Fibroblast of skin of right quadriceps (primary cell): ENCODE measurements at regions not wholly inside any gene's neighbourhood (a gene's known extent, or its start where the extent isn't known, plus 50 kb on each side); places are given as distances from the start of the nearest gene placed in this dataset.

Experiments
- DNase-seq: peaks from one replicate; pipeline ENCODE4 v3.0.0-alpha.2; 2013

DNA sequence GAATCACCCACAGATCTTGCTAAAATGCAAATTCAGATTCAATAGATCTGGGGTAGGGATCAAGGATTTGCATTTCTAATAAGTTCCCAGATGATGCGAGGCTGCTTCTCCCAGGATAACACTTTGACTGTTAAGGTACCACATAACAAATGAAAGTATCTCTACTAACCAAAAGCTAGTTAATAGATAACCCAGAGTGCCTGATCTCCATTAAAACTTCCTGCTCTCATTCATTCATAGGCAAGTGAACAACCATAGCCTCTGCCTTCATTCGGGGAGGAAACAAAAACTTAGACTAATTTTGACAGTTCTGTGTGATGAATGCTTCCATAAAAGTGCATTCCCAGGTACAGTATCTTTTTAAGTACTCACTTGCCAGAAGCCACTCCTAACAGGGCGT is 265.6 kb upstream of the BTBD3 start:
- no peak for DNase-seq

DNA sequence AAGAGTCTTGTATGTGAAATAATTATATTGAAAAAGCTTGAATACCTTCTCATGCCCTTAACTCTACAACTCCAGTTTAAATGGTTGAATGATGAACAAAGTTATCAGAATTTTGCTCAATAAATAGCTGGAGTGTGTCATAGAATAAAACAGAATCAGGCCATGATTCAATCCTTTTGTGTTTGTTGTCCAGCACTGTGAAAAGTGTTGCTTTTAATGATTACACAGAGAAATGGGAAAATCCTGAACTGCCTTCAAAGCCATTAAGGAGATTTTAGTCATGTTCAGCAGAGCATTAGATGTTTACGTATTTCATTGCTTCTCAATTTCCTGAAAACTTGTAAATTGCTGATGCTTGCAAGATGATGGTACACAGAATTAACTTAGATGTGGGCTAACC is 262.9 kb upstream of the BTBD3 start:
- no peak for DNase-seq

GRCh38 chr20:11660673-11661072 is 257.0 kb upstream of the BTBD3 start:
- no peak for DNase-seq

GRCh38 chr20:11671015-11671511 is 246.6 kb upstream of the BTBD3 start:
- DNase-seq = no peak

DNA sequence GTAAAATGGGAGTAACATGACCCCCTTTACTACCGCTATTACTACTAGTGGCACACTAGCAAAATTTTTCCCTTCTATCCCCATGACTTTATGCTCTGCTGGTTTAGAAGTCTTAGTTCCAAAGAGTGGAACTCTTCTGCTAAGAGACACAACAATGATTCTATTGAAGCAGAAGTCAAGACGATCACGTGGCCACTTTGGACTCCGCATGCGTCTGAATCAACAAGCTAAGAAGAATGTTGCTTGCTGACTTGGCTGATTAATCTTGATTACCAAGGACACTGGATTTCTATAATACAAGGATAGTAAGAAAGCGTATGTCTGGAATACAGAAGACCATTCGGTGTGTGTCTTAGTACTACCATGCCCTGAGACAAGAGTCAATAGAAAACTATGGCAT is 244.7 kb upstream of the BTBD3 start:
- no peak for DNase-seq

GRCh38 chr20:11675920-11676629 is 241.6 kb upstream of the BTBD3 start:
- no peak for DNase-seq

- peak; percentile 35 for DNase-seq
These were observed 240.9 kb upstream of the BTBD3 start for GRCh38 chr20:11676630-11677287.

- DNase-seq = no peak
These were observed 240.3 kb upstream of the BTBD3 start for GRCh38 chr20:11677428-11677827.

DNA sequence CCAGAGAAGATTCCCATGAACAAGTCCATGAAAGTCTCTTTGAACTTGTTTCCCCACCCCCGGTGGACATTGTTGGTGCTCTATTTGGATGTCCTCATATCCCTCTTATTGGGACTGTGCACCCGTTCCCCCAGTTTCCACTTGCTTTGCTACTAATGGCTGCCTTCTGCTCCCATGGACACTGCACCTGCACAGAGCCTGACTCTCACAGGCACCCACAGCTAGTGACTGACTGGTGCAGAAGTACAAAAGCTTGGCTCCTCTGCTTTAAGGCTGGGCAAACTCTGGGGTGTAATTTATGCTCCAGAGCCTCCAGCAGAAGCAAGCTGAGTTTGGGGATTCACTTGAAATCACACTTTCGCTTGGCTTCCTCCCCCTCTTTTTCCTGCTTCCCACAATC is 239.9 kb upstream of the BTBD3 start:
- no peak for DNase-seq

GRCh38 chr20:11682285-11682684 is 235.4 kb upstream of the BTBD3 start:
- DNase-seq = no peak

DNA sequence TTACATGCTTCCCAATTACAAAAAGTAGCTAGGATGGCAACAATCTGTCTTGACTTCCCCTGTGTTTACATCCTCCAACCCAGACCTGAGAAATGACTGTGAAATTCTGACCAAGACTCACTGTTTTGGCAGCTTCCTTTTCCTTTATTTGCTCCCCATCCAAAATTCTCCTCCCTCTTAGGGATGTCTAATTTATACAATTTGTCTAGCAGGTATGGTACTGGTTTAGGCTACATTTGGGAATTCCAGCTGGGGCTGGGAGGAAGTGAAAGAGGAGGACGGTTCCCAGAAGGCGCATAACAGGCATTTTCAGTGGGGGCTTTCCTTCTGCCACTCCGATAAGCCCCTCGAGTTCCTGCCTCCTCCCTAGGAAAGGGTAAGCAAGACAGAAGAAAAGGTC is 231.5 kb upstream of the BTBD3 start:
- DNase-seq = no peak

GRCh38 chr20:11686820-11687543 is 230.7 kb upstream of the BTBD3 start:
- DNase-seq = peak; percentile 21

GRCh38 chr20:11687546-11688292 is 230.0 kb upstream of the BTBD3 start:
- DNase-seq = no peak

DNA sequence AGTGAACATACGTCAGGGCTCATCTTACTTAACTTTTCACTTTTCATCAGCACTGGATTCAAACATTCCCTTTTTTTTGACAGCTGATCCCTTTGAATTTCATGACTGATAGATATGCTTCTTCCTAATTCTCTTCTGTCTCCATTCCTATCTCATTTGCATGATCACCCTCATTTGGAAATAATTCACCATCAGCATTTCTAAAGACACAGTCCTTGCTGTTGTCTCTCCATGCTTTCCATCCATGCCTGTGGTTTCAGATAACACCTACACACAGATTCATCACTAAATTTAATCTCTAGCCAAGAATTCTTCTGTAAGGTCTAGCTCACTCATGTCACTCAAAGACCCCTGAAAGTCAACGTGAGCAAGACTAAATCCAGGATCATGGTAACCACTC is 228.4 kb upstream of the BTBD3 start:
- DNase-seq = no peak

GRCh38 chr20:11691766-11692165 is 225.9 kb upstream of the BTBD3 start:
- DNase-seq = no peak

DNA sequence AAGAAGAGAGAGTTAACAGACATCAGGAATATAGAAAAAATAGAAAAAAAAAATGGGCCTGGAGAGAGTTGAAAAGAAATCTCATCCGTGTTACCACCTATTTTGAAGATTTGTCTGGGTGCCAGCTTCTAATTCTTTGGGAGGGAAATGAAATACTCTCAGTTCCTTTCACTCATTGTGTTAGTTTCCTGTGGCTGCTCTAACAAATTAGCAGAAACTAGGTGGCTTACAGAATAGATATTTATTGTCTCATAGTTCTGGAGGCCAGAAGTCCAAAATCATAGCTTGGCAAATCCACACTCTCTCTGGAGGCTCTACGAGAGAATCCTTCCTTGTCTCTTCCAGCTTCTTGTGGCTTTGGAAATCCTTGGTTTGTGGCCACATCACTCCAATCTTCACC is 225.1 kb upstream of the BTBD3 start:
- no peak for DNase-seq

- no peak for DNase-seq
These were observed 223.2 kb upstream of the BTBD3 start for GRCh38 chr20:11694467-11694866.

DNA sequence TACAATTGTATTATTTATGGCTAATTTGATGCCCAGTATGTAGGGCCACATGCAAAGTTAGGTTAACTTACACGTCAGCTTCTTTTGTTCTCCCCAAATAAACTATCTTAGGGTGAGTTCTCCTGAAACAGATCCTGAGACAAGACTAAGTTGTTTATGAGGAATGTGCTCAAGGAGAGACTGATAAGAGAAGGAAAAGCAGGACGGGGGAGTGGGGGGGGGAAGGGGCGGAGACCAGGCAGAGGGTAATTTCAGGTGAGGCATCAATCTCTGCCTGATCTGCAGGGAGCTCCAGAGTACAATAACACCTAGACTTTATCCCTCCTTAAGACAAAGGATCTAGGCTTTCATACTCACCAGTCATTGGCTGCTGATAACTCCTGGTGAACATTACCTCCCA is 220.6 kb upstream of the BTBD3 start:
- DNase-seq = no peak

DNA sequence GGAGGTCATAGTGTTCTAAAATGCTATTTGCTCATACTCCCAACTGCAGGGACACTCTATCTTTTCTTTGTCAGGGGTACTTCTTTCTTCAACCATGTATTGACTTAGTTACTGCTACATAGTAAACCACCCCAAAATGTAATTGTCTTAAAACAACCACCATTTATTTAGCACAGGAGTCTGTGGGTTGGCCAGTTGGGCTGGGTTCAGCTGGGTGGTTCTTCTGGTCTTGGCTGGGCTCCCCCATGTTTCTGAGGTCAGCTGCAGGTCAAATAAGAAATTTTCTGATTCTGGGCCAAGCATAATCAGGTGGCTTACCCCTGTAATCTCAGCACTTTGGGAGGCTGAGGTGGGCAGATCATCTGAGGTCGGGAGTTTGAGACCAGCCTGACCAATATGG is 220.0 kb upstream of the BTBD3 start:
- DNase-seq = no peak

DNA sequence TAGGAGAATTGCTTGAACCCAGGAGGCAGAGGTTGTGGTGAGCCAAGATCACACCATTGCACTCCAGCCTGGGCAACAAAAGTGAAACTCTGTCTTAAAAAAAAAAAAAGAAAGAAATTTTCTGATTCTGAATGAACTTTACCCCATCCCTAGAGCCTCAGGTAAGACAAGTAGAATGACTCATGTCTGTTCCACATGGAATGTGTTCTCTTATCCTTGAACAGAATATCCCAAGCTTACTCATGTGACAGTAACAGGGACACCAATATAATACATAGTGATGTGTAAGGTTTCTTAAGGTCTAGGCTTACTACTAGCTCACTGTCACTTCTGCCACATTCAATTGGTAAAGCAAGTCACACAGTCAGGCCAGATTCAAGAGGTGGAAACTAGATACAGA is 219.6 kb upstream of the BTBD3 start:
- DNase-seq = no peak

- no peak for DNase-seq
These were observed 216.9 kb upstream of the BTBD3 start for GRCh38 chr20:11700831-11701230.

DNA sequence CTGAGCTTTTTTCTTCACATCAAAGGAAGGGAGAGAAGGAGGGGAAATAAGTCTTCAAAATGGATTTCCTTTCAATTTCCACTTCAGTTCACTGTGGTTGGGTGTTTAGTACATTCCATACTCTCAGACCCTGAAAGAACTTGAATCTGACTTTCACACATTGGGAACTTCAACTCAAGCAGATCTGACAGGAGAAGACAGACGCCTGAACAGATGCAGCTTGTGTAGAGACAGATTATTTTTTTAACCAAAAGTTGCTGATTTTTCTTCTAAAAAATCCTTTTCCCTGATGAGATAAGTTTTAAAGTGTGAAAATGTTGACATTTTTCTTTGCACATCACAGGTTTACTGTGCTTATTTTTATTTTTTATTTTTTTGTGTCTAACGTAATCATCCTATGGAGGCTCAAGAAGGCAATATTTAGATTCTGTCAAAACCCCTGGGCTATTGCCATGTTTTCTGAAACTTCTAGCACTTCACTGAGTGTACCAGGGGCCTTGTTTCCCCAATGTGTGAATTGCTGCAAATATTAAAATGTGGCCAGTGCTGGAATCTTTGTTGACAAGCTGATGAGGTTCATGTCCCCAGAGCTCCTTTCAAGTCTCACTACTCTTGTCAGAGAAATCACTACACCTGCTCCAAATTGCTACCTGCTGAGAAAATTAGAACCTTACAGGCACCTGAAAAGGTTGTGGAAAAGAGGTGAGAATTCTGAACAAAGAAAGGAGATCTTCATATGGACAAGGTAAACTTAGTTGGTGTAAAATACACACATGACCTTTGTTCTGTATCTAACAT is 214.8 kb upstream of the BTBD3 start:
- no peak for DNase-seq
